ENCODE measurements at regions not wholly inside any gene's neighbourhood (a gene's known extent, or its start where the extent isn't known, plus 50 kb on each side); places are given as distances from the start of the nearest gene placed in this dataset.

DNA sequence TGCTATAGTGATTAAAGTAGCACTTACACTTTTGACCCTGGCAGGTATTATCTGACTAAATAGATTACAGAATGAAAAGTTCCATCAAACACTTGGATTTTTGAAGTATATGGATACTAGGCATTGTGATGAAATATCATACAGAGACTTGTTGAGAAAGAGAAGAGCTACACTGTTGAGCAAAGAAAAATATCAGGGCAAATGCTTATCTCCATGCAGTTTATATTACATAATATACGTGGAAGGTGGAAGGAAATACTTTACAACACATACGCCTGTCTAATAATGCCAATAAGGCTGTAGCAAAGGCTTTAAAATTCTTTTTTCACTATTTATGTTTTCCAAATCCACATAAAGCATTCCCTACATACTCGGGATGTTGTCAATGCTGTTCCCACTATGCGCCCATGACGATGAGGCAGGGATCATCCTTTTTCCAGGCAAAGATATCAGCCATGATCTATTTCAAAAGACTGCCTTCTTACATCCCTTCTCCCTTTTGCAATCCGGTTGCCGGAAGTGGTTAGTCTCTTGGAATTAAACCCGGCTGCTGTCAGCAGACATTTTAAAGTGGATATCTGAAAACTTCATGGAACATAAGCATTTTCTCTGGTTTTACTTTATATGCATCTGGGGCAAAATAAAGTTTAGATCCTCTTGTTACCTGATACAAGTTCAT is 92.6 kb upstream of the ITGA4 start:
- Histone ChIP-seq H3K36me3 (no peaks in the 10 kb centered on the region), H3K9me3 (no peaks in the 10 kb centered on the region), H3K27me3 (no peaks in the 10 kb centered on the region), H3K4me3 (no peak overlapping the region)
- no peak for DNase-seq

- H3K27me3 ChIP-seq = no peaks in the 10 kb centered on the region
- H3K9me3 ChIP-seq = no peaks in the 10 kb centered on the region
- H3K36me3 ChIP-seq = no peaks in the 10 kb centered on the region
- no peak for DNase-seq
- no peak overlapping the region for H3K4me3 ChIP-seq
These were observed 90.5 kb upstream of the ITGA4 start for GRCh38 chr2:181366675-181367175.

- H3K27me3 ChIP-seq = no peaks in the 10 kb centered on the region
- H3K36me3 ChIP-seq = no peaks in the 10 kb centered on the region
- no peaks in the 10 kb centered on the region for H3K9me3 ChIP-seq
- H3K4me3 ChIP-seq = no peak overlapping the region
- DNase-seq = no peak
These were observed 89.8 kb upstream of the ITGA4 start for GRCh38 chr2:181367411-181367810.

DNA sequence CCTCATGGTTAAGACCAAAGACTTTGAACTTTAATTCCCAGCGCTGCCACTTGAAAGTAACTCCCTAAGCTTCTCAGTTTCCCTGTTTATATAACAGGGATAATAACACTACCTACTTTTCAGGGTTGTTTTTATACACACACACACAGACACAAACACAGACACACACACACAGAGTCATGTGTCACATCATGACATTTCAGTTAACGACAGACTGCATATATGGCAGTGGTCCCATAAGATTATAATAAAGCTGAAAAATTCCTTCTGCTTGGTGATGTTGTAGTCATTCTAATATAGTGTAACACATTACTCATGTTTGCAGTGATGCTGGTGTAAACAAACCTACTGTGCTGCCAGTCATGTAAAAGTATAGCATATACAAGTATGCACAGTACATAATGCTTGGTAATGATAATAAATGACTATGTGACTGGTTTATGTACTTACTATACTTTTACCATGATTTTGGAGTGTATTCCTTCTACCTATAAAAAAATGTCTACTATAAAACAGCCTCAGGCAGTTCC is 89.2 kb upstream of the ITGA4 start:
- Histone ChIP-seq H3K9me3 (no peaks in the 10 kb centered on the region), H3K4me3 (no peak overlapping the region), H3K36me3 (no peaks in the 10 kb centered on the region), H3K27me3 (no peaks in the 10 kb centered on the region)
- peak; percentile 25 for DNase-seq

DNA sequence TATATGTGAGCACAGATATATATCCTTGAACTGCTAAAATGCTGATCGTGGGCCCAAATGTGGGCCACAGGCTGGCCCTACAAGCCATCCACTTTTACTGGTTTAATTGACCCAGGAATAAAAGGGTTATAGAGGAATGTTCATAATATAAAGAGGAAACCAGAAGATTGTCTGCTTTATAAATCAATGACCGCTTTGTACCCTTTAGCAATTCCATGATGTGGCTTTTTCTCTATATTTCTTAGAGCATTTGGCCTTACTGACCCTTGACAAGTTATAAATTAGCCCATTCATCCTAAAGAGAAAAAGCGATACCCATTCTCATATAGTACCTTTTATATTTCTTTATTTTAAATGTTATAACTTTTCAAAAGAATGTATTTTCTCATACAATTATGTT is 87.1 kb upstream of the ITGA4 start:
- no peak for DNase-seq
- Histone ChIP-seq H3K4me3 (no peak overlapping the region), H3K9me3 (no peaks in the 10 kb centered on the region), H3K27me3 (no peaks in the 10 kb centered on the region), H3K36me3 (no peaks in the 10 kb centered on the region)

- DNase-seq = no peak
- no peaks in the 10 kb centered on the region for H3K36me3 ChIP-seq
These were observed 86.0 kb upstream of the ITGA4 start for GRCh38 chr2:181371195-181371594.

DNA sequence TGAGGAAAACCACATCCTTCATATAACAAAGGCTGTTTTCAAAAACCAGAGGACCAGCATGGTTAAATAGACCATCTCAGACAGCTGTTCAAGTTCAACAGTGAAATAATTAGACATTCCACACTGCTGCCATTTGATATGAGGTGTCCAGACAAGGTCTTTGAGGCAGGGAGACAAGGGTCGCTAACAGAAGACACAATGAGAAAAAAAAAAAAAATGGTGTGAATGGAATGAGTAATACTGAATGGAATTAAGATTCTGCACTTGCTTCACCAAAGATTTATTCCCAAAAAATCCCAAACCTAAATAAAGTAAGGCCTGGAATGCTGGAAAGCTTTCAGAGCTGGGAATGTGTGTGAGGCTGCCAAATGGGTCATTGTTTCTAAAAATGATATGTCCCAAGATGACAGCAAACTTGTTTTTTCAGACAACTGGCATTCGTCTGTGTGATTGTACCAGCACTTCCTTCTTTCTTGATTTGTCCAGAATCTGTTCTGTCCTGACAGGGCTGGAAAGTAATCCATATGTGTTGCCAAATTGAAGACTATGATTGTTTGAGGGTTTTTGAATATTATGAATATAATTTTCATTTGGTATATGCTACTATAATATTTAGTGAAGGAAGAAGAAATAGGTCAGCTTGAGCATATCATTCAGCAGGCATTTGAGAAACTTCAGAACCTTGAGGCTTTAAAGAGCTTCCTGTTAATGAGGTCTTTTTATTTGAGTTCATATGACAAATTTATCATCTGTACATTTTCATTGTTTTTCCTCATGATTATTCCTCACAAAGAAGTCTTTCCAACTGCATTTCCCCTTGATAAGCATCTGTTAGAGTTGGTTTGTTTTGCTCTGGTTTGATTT is 85.2 kb upstream of the ITGA4 start:
- H3K36me3 ChIP-seq = no peaks in the 10 kb centered on the region

More at GRCh38 chr2:181371195-181371594, 86.0 kb upstream of the ITGA4 start:
- Histone ChIP-seq H3K9me3 (no peaks in the 10 kb centered on the region), H3K4me3 (no peak overlapping the region), H3K27me3 (no peaks in the 10 kb centered on the region)

DNA sequence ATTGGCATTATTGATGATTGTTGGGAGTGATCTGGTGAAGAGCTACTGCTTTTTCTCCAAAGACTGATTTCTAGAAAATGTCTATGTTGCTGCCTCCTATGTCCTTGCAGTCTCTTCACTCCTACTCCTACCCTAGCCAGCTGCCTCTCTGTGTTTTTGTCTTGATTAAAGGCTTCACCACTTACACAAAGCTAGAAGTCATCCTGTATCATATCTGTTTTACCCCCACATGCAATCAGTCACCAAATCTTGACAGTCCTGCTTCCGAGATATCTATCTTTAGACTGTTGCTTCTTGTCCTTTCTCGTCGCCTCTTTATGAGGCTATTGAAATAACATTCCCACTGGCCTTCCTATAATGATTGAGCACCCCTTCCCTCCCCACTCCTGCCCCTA is 84.5 kb upstream of the ITGA4 start:
- Histone ChIP-seq H3K36me3 (no peaks in the 10 kb centered on the region), H3K4me3 (no peak overlapping the region), H3K27me3 (no peaks in the 10 kb centered on the region), H3K9me3 (no peaks in the 10 kb centered on the region)
- DNase-seq = no peak

More for the DNA sequence above, 85.2 kb upstream of the ITGA4 start:
- no peaks in the 10 kb centered on the region for H3K27me3 ChIP-seq
- no peaks in the 10 kb centered on the region for H3K9me3 ChIP-seq
- H3K4me3 ChIP-seq = no peak overlapping the region
- peak; percentile 52 for DNase-seq

- Histone ChIP-seq H3K4me3 (no peak overlapping the region), H3K36me3 (no peaks in the 10 kb centered on the region), H3K27me3 (no peaks in the 10 kb centered on the region), H3K9me3 (no peaks in the 10 kb centered on the region)
- DNase-seq = no peak
These were observed 82.2 kb upstream of the ITGA4 start for GRCh38 chr2:181374781-181375675.

DNA sequence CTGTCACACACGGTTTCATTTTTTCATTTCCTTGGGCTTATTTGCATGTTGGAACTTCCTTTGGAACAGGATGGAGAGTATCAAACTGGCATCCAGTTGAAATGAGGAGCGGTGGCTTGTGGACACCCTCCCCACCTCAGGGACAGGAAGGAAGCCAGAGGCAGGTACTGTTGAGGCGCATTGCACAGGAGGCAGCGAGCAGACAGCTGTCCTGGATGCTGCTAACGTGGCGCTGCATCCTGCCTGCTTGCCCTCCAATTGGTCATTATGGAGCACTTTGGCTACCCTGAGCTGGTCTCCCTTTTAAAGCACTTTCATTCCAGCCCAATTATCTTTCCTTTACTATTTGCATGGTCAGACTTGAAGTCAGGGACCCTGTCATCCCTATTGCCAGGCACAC is 80.7 kb upstream of the ITGA4 start:
- Histone ChIP-seq H3K4me3 (no peak overlapping the region), H3K27me3 (no peaks in the 10 kb centered on the region), H3K36me3 (no peaks in the 10 kb centered on the region), H3K9me3 (no peaks in the 10 kb centered on the region)
- no peak for DNase-seq

- no peaks in the 10 kb centered on the region for H3K27me3 ChIP-seq
These were observed 80.2 kb upstream of the ITGA4 start for GRCh38 chr2:181376999-181377398.

DNA sequence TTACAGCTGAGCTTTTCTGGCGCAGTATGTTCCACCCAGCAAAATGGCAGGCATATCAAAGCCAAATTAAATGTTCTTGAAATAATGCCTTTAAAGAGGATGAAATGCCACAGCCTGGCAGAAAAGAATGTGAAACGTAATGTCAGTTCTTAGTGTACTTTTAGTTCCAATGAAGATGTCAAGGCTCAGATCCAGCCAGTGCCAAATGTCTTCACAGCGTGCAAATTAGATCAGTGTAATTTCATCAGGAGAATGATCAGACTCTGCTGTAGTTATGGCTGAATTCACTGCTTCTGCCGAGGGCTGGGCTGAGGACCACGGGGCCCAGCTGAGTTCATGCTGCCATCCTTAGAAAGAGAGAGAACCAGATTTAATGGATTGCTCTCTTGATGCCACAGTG is 78.7 kb upstream of the ITGA4 start:
- no peak overlapping the region for H3K4me3 ChIP-seq
- no peak for DNase-seq
- no peaks in the 10 kb centered on the region for H3K9me3 ChIP-seq
- no peaks in the 10 kb centered on the region for H3K36me3 ChIP-seq
- H3K27me3 ChIP-seq = no peaks in the 10 kb centered on the region

More at GRCh38 chr2:181376999-181377398, 80.2 kb upstream of the ITGA4 start:
- Histone ChIP-seq H3K4me3 (no peak overlapping the region), H3K9me3 (no peaks in the 10 kb centered on the region), H3K36me3 (no peaks in the 10 kb centered on the region)
- DNase-seq = no peak

DNA sequence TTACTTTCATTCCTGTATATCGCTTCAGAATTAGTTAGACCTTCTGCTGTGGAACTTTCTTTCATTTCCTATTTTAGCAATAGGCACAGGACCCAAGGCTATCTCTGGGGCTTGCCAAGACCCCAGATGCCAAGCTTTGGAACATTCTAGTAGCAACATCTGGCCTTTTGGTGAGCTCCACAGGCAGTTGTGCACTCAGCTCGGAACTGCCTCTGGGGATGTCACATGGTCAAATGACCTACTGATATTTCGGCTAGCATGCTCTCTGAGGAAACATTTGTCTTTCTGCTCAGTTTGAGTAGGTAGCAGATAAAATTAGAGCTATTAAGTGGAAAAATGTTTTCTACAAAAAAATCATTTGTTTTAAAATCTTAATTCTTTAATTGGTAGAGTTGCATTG is 76.6 kb upstream of the ITGA4 start:
- Histone ChIP-seq H3K36me3 (no peaks in the 10 kb centered on the region), H3K27me3 (no peaks in the 10 kb centered on the region), H3K4me3 (no peak overlapping the region), H3K9me3 (peaks cover 3% of the 10 kb centered on the region; the same call in 1 of the 2 replicates)
- no peak for DNase-seq

DNA sequence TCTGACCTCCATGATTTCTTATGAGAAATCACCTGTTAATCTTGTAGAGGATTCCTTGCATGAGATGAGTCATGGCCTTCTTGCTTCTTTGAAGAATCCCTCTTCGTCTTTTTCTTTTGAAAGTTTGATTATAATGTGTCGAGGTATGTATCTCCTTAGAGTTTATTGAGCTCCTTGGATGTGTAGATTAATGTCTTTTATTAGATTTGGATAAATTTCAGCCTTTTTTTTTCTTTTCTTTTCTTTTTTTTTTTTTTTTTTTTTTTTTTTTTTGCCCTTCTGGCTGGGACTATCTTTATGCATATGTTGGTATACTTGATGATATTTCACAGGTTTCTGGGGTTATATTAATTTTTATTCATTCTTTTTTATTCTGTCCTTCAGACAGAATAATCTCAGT is 72.3 kb upstream of the ITGA4 start:
- no peak for DNase-seq
- Histone ChIP-seq H3K9me3 (peaks cover 3% of the 10 kb centered on the region), H3K36me3 (no peaks in the 10 kb centered on the region), H3K27me3 (no peaks in the 10 kb centered on the region), H3K4me3 (no peak overlapping the region)

- Histone ChIP-seq H3K9me3 (peaks cover 3% of the 10 kb centered on the region), H3K27me3 (no peaks in the 10 kb centered on the region), H3K4me3 (no peak overlapping the region), H3K36me3 (no peaks in the 10 kb centered on the region)
- DNase-seq = no peak
These were observed 67.7 kb upstream of the ITGA4 start for GRCh38 chr2:181389524-181389923.

DNA sequence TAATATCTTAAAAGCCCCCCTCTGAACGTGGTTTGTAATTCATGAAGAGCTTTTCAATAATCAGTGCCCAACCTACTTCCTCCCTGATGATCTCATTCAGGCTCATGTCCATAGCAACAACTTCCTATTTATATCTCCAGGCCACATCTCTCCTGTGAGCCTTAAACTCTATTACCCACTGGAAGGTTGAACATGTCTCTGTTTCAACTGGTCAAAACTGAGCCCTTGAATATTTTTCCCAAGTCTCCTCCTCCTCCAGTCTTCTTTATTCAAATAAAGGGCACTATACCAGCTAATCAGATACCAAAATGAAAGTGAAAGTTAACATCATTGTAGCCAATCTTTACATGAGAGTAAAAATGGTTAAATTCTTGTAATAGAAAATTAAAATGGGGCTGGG is 63.7 kb upstream of the ITGA4 start:
- DNase-seq = no peak
- Histone ChIP-seq H3K9me3 (no peaks in the 10 kb centered on the region), H3K4me3 (no peak overlapping the region), H3K27me3 (no peaks in the 10 kb centered on the region), H3K36me3 (no peaks in the 10 kb centered on the region)
